Middle frontal gyrus (tissue), 1 donor: ENCODE measurements at regions not wholly inside any gene's neighbourhood (a gene's known extent, or its start where the extent isn't known, plus 50 kb on each side); places are given as distances from the start of the nearest gene placed in this dataset.
"Not testable (repeated sequence)": the region's sequence is repeated elsewhere in the genome, so short reads cannot be mapped to it uniquely, and the experiment has no call there.

Experiments
- DNase-seq: peaks from one replicate; pipeline ENCODE4 v3.0.0-alpha.2; 2015; ENCODE audit warnings: low spot score; ENCODE audit errors: extremely low spot score

GRCh38 chr3:198096015-198096414 is 136.0 kb downstream of the LMLN start:
- DNase-seq = no peak

- DNase-seq = no peak
Observed at GRCh38 chr3:198097048-198097447, 137.0 kb downstream of the LMLN start.

GRCh38 chr3:198098661-198099081 is 138.7 kb downstream of the LMLN start:
- not testable (repeated sequence) for DNase-seq

DNA sequence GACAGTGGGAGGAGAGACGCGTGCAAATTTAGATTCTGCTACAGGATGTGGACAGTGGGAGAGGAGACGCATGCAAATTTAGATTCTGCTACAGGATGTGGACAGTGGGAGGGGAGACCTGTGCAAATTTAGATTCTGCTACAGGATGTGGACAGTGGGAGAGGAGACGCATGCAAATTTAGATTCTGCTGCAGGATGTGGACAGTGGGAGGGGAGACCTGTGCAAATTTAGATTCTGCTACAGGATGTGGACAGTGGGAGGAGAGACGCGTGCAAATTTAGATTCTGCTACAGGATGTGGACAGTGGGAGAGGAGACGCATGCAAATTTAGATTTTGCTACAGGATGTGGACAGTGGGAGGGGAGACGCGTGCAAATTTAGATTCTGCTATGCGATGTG is 143.1 kb downstream of the LMLN start:
- not testable (repeated sequence) for DNase-seq

DNA sequence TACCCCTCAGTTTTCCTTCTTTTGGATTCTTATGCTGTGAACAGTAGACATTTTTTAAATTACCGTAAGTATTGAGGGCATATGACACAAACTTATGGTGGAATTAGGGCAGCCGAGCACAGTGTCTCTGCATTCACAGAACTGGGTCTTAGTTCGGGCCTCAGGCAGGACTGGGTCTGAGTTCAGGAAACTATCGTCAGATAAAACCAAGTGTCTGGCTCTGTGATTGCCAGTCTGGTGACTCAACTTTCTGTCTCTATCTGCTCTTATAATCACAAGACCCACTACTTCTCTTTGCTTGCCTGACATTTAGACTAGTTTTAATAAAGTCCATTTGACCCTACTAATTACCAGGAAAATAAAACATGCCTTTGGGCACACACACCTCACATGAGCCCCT is 146.2 kb downstream of the LMLN start:
- DNase-seq = no peak

DNA sequence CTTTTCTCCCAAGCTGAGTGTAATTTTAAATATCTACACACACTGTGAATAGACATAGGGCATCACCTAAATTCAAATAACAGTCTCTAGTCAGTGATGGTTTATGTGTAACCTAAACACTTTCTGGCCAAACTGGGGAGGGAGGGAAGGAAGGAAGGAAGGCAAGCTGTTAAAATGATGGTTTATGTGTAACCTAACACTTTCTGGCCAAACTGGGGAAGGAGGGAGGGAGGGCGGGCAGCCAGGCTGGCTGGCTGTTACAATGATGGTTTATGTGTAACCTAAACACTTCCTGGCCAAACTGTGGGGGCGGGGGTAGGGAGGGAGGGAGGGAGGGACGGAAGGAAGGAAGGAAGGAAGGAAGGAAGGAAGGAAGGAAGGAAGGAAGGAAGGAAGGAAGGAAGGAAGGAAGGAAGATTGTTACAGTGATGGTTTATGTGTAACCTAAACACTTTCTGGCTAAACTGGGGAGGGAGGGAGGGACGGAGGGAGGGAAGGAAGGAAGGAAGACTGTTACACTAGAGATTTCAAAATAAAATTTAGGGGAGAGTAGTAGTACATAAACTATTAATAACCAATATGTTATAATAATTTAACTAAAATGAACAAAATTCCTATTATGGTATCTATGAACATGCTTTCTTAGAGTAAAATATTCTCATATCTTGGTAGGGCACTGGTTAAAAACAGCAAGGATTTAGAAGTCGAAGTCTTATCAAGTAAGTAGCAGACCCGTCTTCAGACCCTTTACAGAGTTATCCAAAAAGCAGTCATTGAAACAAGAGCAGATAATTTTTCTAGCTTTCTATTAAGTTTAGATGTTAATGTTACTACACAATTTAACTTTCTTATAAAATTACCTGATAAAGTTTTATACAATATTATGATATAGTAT is 148.1 kb downstream of the LMLN start:
- DNase-seq = no peak

DNA sequence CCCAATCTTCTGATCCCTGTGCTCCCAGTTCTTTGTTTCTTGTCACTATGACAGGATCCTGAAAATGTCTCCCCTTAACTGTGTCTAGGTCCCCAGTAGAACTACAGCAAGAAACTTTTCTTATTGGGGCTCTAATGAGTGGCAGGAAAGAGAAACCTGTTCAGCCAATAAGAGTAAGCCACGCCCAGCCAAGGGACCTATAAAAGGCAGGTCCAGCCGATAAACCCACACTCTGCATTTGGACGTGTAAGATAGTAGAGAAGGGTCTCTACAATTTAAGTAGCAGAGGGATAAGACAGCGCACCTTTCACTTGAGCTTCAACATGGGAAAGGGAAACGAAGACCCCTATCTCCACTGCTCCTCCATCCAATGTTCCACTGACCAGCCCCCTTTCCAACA is 149.9 kb downstream of the LMLN start:
- DNase-seq = no peak

GRCh38 chr3:198112031-198112430 is 152.0 kb downstream of the LMLN start:
- no peak for DNase-seq

GRCh38 chr3:198113206-198114053 is 153.4 kb downstream of the LMLN start:
- DNase-seq = no peak

GRCh38 chr3:198114516-198114915 is 154.5 kb downstream of the LMLN start:
- DNase-seq = not testable (repeated sequence)

DNA sequence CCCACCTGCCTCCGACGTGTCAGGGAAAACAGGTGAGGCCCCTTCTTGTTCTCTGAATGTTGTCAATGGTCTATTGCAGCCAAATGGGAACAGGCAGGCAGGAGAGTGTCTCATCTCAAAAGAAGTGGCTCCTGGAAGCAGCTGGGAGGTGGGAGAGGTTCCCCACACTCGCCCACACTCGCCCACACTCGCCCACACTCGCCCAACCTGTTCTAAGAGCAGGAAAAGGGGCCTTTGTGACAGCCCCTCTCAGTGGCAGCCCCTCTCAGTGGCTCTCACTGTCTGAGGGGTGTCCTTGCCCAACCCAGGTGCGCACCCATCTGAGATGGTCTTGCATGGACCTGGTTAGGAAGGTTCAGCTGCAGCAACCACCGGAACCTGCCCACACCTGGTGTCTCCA is 162.2 kb downstream of the LMLN start:
- DNase-seq = not testable (repeated sequence)

DNA sequence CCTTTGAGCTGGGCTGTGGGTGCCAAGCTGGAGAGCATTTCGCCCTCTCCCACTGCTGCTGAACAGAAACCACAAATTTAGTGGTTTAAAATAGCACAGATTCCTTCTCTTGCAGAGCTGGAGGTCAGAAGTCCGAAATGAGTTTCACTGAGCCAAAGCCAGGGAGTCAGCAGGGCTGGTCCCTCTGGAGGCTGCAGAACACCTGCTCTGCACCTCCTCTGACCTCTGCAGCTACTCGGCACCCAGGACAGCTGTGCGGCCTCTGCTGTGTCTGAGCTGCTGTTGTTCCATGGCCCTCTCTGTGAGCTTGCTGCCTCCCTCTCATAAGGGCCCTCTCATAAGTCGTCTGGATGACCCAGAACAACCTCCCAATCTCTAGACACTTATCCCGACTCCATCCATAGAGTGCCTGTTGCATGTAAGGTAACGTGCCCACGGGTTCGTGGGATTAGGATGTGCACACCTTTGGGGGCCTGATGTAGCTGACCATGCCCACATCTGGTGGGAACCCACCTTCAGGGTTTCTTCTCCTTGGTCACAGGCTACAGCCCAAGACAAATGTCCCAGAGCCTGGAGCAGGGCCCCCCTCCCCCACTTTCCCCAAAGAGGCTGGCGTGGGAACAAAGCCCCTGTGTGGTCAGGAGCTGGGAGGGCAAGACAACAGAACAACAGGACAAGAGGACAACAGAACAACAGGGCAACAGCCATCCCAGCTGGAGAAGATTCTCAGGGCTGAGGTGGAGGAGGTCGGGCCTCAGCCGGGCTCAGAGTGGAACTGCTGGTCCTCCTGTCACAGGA is 177.2 kb downstream of the LMLN start:
- not testable (repeated sequence) for DNase-seq

GRCh38 chr3:198138205-198138604 is 178.2 kb downstream of the LMLN start:
- not testable (repeated sequence) for DNase-seq

GRCh38 chr3:198139037-198139436 is 179.0 kb downstream of the LMLN start:
- DNase-seq = not testable (repeated sequence)

- not testable (repeated sequence) for DNase-seq
Observed at GRCh38 chr3:198139513-198140167, 179.6 kb downstream of the LMLN start.

DNA sequence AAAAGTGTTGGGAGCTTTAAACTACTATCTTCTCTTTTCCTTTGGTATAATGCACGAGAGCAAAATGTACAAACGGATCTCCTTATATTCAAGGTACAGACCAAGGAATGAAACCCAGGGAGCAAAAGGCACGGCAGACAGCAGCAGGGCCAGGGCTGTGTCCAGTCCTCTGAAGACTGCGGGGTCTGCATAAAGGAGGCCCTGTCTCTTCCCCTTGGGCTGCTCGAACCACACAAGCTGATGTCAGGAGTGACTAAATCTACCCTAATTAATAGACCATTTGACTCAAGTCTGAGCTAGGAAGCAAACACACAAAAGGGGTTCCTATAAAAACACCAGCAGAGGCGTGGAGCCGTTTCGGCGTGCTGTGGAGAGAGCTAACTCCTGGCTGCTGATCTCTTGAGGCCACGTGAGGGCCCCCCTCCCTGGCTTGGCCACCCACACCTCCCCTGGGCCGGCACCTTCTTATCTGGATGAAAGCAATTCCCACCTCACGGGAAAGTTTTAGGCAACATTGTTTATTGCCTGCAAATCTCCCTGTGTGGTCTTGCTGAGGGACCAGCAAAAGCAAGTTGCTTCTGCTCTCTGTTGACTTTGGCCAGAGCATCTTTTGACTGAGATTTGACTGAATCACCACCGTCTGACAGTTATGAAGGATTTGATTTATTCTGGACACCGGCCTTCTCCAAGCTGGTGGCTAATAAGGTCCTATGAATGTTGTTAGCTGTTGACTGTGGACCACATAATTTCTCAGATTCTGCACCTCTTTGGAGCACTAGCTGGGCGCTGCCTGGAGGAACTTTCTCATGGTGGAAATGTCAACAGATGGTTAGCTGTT is 183.5 kb downstream of the LMLN start:
- DNase-seq = not testable (repeated sequence)

DNA sequence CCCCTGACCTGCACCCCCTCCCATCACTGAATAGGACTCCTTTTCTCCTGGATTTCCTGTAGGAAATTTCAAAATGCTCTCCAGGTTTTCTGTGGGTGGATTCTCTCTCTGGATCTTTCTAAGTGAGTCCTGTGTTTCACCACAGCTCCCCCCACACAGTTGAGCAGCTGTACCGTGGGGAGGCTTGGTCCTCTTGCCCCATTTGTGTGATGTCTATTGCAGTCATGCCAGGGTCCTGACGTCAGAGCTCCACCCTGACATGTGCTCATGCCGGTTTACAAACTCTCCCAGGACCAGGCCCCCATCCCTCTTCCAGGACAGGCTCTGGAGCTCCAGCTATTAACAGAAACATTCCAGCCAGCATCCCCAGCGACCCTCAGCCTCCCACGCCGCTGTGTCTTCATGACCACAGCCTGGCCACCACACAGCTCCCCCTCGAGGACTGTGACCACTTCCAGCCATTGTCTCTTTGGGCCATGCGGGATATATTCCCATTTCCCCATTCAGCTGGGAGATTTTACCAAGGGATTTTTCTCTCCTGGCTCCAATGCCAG is 185.3 kb downstream of the LMLN start:
- not testable (repeated sequence) for DNase-seq

GRCh38 chr3:198146070-198146469 is 186.1 kb downstream of the LMLN start:
- DNase-seq = not testable (repeated sequence)

DNA sequence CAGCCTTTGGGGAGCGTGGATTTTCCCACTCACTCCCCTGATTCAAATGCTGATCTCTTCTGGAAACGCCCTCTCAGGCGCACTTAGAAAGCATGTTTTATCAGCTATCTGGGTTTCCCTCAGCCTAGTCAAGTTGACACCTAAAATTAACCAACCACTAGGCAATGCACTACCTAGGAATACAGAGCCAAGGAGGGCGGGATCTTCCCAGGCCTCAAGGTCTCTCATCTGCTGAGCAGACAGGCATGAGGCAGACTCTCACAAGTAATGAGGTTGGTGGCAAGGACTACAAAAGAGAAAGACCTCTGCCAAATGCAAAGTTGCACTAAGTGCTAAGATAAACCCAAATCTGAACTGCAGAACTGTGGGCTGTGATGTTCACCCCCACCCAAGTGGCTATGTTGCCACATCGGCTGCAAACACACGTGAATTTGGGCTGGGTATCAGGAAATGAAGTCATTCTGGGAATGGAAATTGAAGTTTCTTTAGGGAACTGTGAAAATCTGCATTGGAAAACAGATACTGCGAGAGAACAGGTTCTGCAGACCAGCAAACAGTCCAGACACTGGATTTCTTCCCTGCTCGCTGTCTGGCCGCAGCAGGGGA is 186.6 kb downstream of the LMLN start:
- not testable (repeated sequence) for DNase-seq
